H1 (cell line): ENCODE measurements at regions not wholly inside any gene's neighbourhood (a gene's known extent, or its start where the extent isn't known, plus 50 kb on each side); places are given as distances from the start of the nearest gene placed in this dataset.

ENCODE experiments used
- CTCF ChIA-PET: fragments of 300-600 bp; sonication (Branson Sonifier 250); formaldehyde crosslinking; loops from one replicate; lab custom pipeline; 2021; ENCODE audit not compliant: partially characterized antibody; lab: Charles Lee
- POLR2A ChIA-PET: fragments of 300-600 bp; sonication (Branson Sonifier 250); formaldehyde crosslinking; loops from one replicate; lab custom pipeline; 2021; ENCODE audit warnings: inconsistent platforms; ENCODE audit not compliant: partially characterized antibody; lab: Charles Lee
- DNase-seq, 2 experiments: peaks; one replicate each; pipeline versions ENCODE4 v3.0.0 to v3.0.0-alpha.2; 2010 to 2022; ENCODE audit warnings: low spot score in 2 of 2, low read depth in 1 of 2, mixed read lengths in 1 of 2
- FAIRE-seq: peaks from 2 replicates; lab custom pipeline; 2011; peaks lifted over from hg19 to GRCh38; lab: Jason Lieb, UNC
- H2AFZ ChIP-seq: 2 replicates; pipeline ENCODE4 v1.8.1; 2012; ENCODE audit warnings: low read length, inconsistent platforms
- H2AK5ac ChIP-seq: 2 replicates; pipeline ENCODE4 v1.6.1; 2013; ENCODE audit warnings: low read depth, low read length
- H2BK120ac ChIP-seq: replicated peaks from 2 replicates; pipeline ENCODE3; 2013; ENCODE audit warnings: low read depth, low read length, inconsistent platforms
- H2BK12ac ChIP-seq: 2 replicates; pipeline ENCODE4 v1.6.1; 2013; ENCODE audit warnings: low read depth, low read length
- H2BK15ac ChIP-seq: 2 replicates; pipeline ENCODE4 v1.6.1; 2013; ENCODE audit warnings: low read length
- H2BK20ac ChIP-seq: 2 replicates; pipeline ENCODE4 v1.6.1; 2013; ENCODE audit warnings: low read length
- H2BK5ac ChIP-seq: 2 replicates; pipeline ENCODE4 v1.6.1; 2013; ENCODE audit warnings: low read depth, low read length
- H3K14ac ChIP-seq: 2 replicates; pipeline ENCODE4 v1.6.1; 2013; ENCODE audit warnings: inconsistent platforms; ENCODE audit not compliant: insufficient read length
- H3K18ac ChIP-seq: 2 replicates; pipeline ENCODE4 v1.6.1; 2013; ENCODE audit warnings: low read length; ENCODE audit errors: extremely low read depth
- H3K23ac ChIP-seq: 2 replicates; pipeline ENCODE4 v1.6.1; 2013; ENCODE audit warnings: inconsistent platforms; ENCODE audit not compliant: insufficient read length
- H3K23me2 ChIP-seq: 2 replicates; pipeline ENCODE4 v1.6.1; 2013; ENCODE audit warnings: low read depth, low read length
- H3K27ac ChIP-seq: 2 replicates; pipeline ENCODE4 v1.6.1; 2011; ENCODE audit warnings: low read depth, low read length, inconsistent platforms
- H3K27me3 ChIP-seq, 4 experiments: replicated peaks in 1 of 4; 1 replicate in 1 of 4; 2 replicates in 3 of 4; pipeline versions ENCODE4 v1.6.1 to v1.8.1; 2011 to 2013; ENCODE audit warnings: low read length in 3 of 4, mild to moderate bottlenecking in 3 of 4, inconsistent platforms in 2 of 4, mixed read lengths in 2 of 4, moderate library complexity in 1 of 4; ENCODE audit not compliant: control insufficient read depth in 3 of 4, insufficient read depth in 3 of 4; ENCODE audit errors: extremely low read depth in 1 of 4
- H3K36me3 ChIP-seq, 4 experiments: 2 replicates each; pipeline versions ENCODE4 v1.6.1 to v1.8.1; 2011 to 2013; ENCODE audit warnings: mild to moderate bottlenecking in 4 of 4, low read length in 3 of 4, moderate library complexity in 2 of 4, control low read depth in 1 of 4, inconsistent platforms in 1 of 4; ENCODE audit not compliant: insufficient read depth in 4 of 4, control insufficient read depth in 2 of 4
- H3K4ac ChIP-seq: replicated peaks from 2 replicates; pipeline ENCODE3; 2013; ENCODE audit warnings: low read length, low read depth, mixed read lengths, inconsistent platforms; ENCODE audit not compliant: insufficient read length
- H3K4me1 ChIP-seq, 4 experiments: replicated peaks in 1 of 4; 1 replicate in 1 of 4; 2 replicates in 3 of 4; pipeline versions ENCODE4 v1.6.1 to v1.8.1; 2011 to 2013; ENCODE audit warnings: low read length in 3 of 4, inconsistent platforms in 2 of 4, mixed read lengths in 1 of 4; ENCODE audit not compliant: insufficient read depth in 4 of 4, control insufficient read depth in 3 of 4
- H3K4me2 ChIP-seq, 2 experiments: 2 replicates each; pipeline versions ENCODE4 v1.6.1 to v1.8.1; 2011 to 2013; ENCODE audit warnings: low read depth in 2 of 2, low read length in 2 of 2, control low read depth in 1 of 2, inconsistent platforms in 1 of 2, mild to moderate bottlenecking in 1 of 2; ENCODE audit not compliant: insufficient read depth in 1 of 2
- H3K4me3 ChIP-seq, 4 experiments: fragments of 200-600, 300-600 bp in 1 of 4; sonication (generic), shearing (Covaris generic), sonication (Bioruptor Twin) in 1 of 4; 2 replicates each; pipeline versions ENCODE4 v1.5.1 to v1.8.1; 2011 to 2016; ENCODE audit warnings: low read length in 4 of 4, low read depth in 3 of 4, control low read depth in 2 of 4, inconsistent platforms in 2 of 4, mild to moderate bottlenecking in 2 of 4, mixed read lengths in 1 of 4, moderate library complexity in 1 of 4; ENCODE audit not compliant: insufficient read depth in 2 of 4; ENCODE audit errors: extremely low read depth in 1 of 4
- H3K56ac ChIP-seq: replicated peaks from 2 replicates; pipeline ENCODE3; 2013; ENCODE audit warnings: low read depth, mild to moderate bottlenecking, mixed read lengths, low read length, inconsistent platforms; ENCODE audit not compliant: insufficient read length
- H3K79me1 ChIP-seq: 2 replicates; pipeline ENCODE4 v1.6.1; 2013; ENCODE audit warnings: low read depth, low read length, control low read depth
- H3K79me2 ChIP-seq, 2 experiments: 2 replicates each; pipeline versions ENCODE4 v1.6.1 to v1.8.1; 2012 to 2013; ENCODE audit warnings: low read length in 2 of 2, mild to moderate bottlenecking in 2 of 2, inconsistent platforms in 1 of 2; ENCODE audit not compliant: insufficient read depth in 2 of 2, control insufficient read depth in 1 of 2
- H3K9ac ChIP-seq, 4 experiments: replicated peaks in 1 of 4; 1 replicate in 1 of 4; 2 replicates in 3 of 4; pipeline versions ENCODE4 v1.6.1 to v1.8.1; 2011 to 2013; ENCODE audit warnings: low read depth in 3 of 4, low read length in 3 of 4, control low read depth in 2 of 4, mild to moderate bottlenecking in 2 of 4, moderate library complexity in 2 of 4, inconsistent platforms in 1 of 4; ENCODE audit errors: extremely low read depth in 1 of 4
- H3K9me3 ChIP-seq, 2 experiments: 2 replicates each; pipeline versions ENCODE4 v1.6.1 to v1.8.1; 2012 to 2013; ENCODE audit warnings: mild to moderate bottlenecking in 2 of 2, moderate library complexity in 2 of 2, control low read depth in 1 of 2, inconsistent platforms in 1 of 2, low read depth in 1 of 2, low read length in 1 of 2, mixed read lengths in 1 of 2; ENCODE audit not compliant: insufficient read depth in 2 of 2
- H4K20me1 ChIP-seq, 2 experiments: replicated peaks in 1 of 2; 2 replicates each; pipeline versions ENCODE3 to v1.8.1; 2011 to 2013; ENCODE audit warnings: inconsistent platforms in 2 of 2, low read length in 2 of 2, mild to moderate bottlenecking in 1 of 2; ENCODE audit not compliant: insufficient read depth in 2 of 2, control insufficient read depth in 1 of 2
- H4K5ac ChIP-seq: 2 replicates; pipeline ENCODE4 v1.6.1; 2013; ENCODE audit warnings: low read length, low read depth, mixed read lengths, inconsistent platforms; ENCODE audit not compliant: insufficient read length
- H4K8ac ChIP-seq: 2 replicates; pipeline ENCODE4 v1.8.0; 2013; ENCODE audit warnings: mild to moderate bottlenecking, moderate library complexity, low read length, inconsistent platforms; ENCODE audit not compliant: insufficient read depth; ENCODE audit errors: extremely low read depth
- H4K91ac ChIP-seq: replicated peaks from 2 replicates; pipeline ENCODE3; 2013; ENCODE audit warnings: low read length, mixed read lengths, inconsistent platforms; ENCODE audit not compliant: insufficient read length
- HDAC6 ChIP-seq: IDR thresholded peaks from one replicate; pipeline ENCODE4 v1.7.1; 2012; ENCODE audit warnings: low read depth, mild to moderate bottlenecking, inconsistent platforms, low read length, moderate library complexity
- KDM4A ChIP-seq: IDR thresholded peaks from one replicate; pipeline ENCODE4 v1.7.1; 2012; ENCODE audit warnings: low read depth, mild to moderate bottlenecking, moderate library complexity, low read length, inconsistent platforms; ENCODE audit not compliant: severe bottlenecking
- PHF8 ChIP-seq: fragments of 200-600 bp; sonication (generic); conservative IDR thresholded peaks from 2 replicates; pipeline ENCODE4 v1.7.1; 2012; ENCODE audit warnings: low read depth, mild to moderate bottlenecking, inconsistent platforms, low read length, moderate library complexity
- RAD21 ChIP-seq, 2 experiments: IDR thresholded peaks in 1 of 2; conservative IDR thresholded peaks in 1 of 2; 2 replicates each; pipeline ENCODE4 v1.6.1; 2011; ENCODE audit warnings: low read depth in 2 of 2, low read length in 2 of 2, improper control_type of control experiment in 1 of 2, inconsistent platforms in 1 of 2, mild to moderate bottlenecking in 1 of 2, moderate library complexity in 1 of 2
- TF ChIP-seq, protein P1 (sequence below), 3 experiments: IDR thresholded peaks; 1 replicate in 2 of 3; 2 replicates in 1 of 3; pipeline versions ENCODE4 v1.5.1 to v1.6.1; 2011; ENCODE audit warnings: low read length in 3 of 3, mild to moderate bottlenecking in 3 of 3, inconsistent platforms in 2 of 3, low read depth in 1 of 3, moderate library complexity in 1 of 3; ENCODE audit not compliant: insufficient read depth in 1 of 3; ENCODE audit errors: control extremely low read depth in 1 of 3

- DNase-seq (no peak), FAIRE-seq (peak; percentile 68)
- Histone ChIP-seq H3K27ac (no peak overlapping the region), H3K79me2 (no peaks in the 10 kb centered on the region), H3K4ac (no peak overlapping the region), H2AFZ (no peak overlapping the region), H2BK12ac (no peak overlapping the region), H3K27me3 (no peaks in the 10 kb centered on the region), H2BK5ac (no peak overlapping the region), H3K79me1 (no peaks in the 10 kb centered on the region), H2AK5ac (no peak overlapping the region), H2BK20ac (no peak overlapping the region), H3K4me3 (no peak overlapping the region), H4K20me1 (no peaks in the 10 kb centered on the region), H3K56ac (no peak overlapping the region), H4K5ac (no peak overlapping the region), H2BK15ac (no peak overlapping the region), H3K23ac (no peak overlapping the region), H4K91ac (no peak overlapping the region), H3K36me3 (no peaks in the 10 kb centered on the region), H3K18ac (no peak overlapping the region), H3K9me3 (no peaks in the 10 kb centered on the region), H3K14ac (no peak overlapping the region), H3K9ac (no peak overlapping the region), H3K4me2 (no peak overlapping the region), H2BK120ac (no peak overlapping the region), H3K4me1 (no peaks in the 10 kb centered on the region), H4K8ac (no peak overlapping the region), H3K23me2 (no peaks in the 10 kb centered on the region; the same call in 1 of the 2 replicates)
- POLR2A ChIA-PET, result interaction anchor here (1.1 kb wide), 1 partner anchor 9 kb away, joined by 3 read pairs; no protein-coding TSS in a partner anchor
- TF ChIP-seq, protein P1, sequence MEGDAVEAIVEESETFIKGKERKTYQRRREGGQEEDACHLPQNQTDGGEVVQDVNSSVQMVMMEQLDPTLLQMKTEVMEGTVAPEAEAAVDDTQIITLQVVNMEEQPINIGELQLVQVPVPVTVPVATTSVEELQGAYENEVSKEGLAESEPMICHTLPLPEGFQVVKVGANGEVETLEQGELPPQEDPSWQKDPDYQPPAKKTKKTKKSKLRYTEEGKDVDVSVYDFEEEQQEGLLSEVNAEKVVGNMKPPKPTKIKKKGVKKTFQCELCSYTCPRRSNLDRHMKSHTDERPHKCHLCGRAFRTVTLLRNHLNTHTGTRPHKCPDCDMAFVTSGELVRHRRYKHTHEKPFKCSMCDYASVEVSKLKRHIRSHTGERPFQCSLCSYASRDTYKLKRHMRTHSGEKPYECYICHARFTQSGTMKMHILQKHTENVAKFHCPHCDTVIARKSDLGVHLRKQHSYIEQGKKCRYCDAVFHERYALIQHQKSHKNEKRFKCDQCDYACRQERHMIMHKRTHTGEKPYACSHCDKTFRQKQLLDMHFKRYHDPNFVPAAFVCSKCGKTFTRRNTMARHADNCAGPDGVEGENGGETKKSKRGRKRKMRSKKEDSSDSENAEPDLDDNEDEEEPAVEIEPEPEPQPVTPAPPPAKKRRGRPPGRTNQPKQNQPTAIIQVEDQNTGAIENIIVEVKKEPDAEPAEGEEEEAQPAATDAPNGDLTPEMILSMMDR (IDR thresholded peaks at IDR 0.05; ENCODE audit: control extremely low read depth in 1 of 3, insufficient read depth in 1 of 3, low read depth in 1 of 3, low read length in 3 of 3), result peak; percentile 8 to 44 (median 37); a peak in 3 of 4 replicates
- TF ChIP-seq PHF8, result no peak
- no peak for TF ChIP-seq HDAC6
- TF ChIP-seq KDM4A, result no peak
- peak; percentile 38 to 54 for TF ChIP-seq RAD21 (IDR thresholded peaks at IDR 0.05 in 1 of 2, conservative IDR thresholded peaks at IDR 0.05 in 1 of 2; ENCODE audit: low read depth in 2 of 2, low read length in 2 of 2)
- CTCF ChIA-PET, result interaction anchor here (0.6 to 6.1 kb wide), 54 partner anchors 11 to 456 kb away, joined by 3 to 32 read pairs (median 4); partner anchors contain the start of gene SLC34A2
Measured at GRCh38 chr4:25531272-25531671, 124.4 kb upstream of the SLC34A2 start.
